ENCODE measurements at regions not wholly inside any gene's neighbourhood (a gene's known extent, or its start where the extent isn't known, plus 50 kb on each side); places are given as distances from the start of the nearest gene placed in this dataset.

DNA sequence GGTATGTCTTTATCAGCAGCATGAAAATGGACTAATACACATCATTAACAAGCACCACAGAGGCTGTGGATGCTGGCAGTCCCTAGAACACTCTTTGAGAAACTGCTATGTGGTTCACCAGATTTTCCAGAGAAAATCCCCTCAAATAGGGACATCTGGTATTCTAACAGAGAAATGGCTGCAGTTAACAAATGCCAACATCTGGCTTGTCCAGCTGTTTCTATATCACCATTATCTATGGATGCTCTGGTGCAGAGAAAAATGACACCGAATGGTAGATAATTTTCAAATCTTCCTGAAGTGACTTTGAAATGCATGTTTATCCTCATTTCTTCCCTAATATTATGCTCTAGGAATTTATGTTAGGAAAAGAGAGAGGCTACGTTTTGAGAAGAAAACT lies 403.5 kb upstream of the PROX1 start:
- no peaks in the 10 kb centered on the region for H3K27me3 ChIP-seq (ENCODE audit: control insufficient read depth, insufficient read depth, low read length)
- H3K9ac ChIP-seq (ENCODE audit: low read depth, low read length): no peak overlapping the region
- ChIA-PET CTCF (no interaction called here), POLR2A (ENCODE audit: unreplicated experiment) (no interaction called here)
- peaks cover 19% of the 10 kb centered on the region for H3K9me3 ChIP-seq (ENCODE audit: control insufficient read depth, insufficient read depth, low read length)
- H2BK120ac ChIP-seq (ENCODE audit: low read depth, low read length): no peak overlapping the region
- intact Hi-C loops (cut with micrococcal nuclease) (no loop called here), in situ Hi-C loops (cut with MboI; ENCODE audit: low sequenced_read_pairs) (no loop called here), dilution Hi-C loops (cut with HindIII; ENCODE audit: low sequenced_read_pairs, unreplicated experiment) (no loop called here)
- H2BK5ac ChIP-seq (ENCODE audit: low read depth, low read length, poor library complexity, severe bottlenecking): no peak overlapping the region
- no peaks in the 10 kb centered on the region for H3K36me3 ChIP-seq (ENCODE audit: control insufficient read depth, insufficient read depth, low read length)
- no peak overlapping the region for H3K23ac ChIP-seq (ENCODE audit: low read depth, low read length)
- H3K79me1 ChIP-seq (ENCODE audit: low read depth in 1 of 2, low read length in 2 of 2): no peaks in the 10 kb centered on the region
- DNase-seq: no peak
- no TSS peak for BruUV-seq (replicated peaks)
- no peak overlapping the region for H2AFZ ChIP-seq (replicated peaks; ENCODE audit: low read length, poor library complexity)
- H3K4me2 ChIP-seq (ENCODE audit: low read depth, low read length): no peak overlapping the region
- no peaks in the 10 kb centered on the region for H3K9me1 ChIP-seq (ENCODE audit: insufficient read depth, low read length)
- no peaks in the 10 kb centered on the region for H3K4me1 ChIP-seq (ENCODE audit: control insufficient read depth, insufficient read depth, low read length)
- no peaks in the 10 kb centered on the region for H4K20me1 ChIP-seq (ENCODE audit: insufficient read depth, low read length)
- no peak overlapping the region for H3K18ac ChIP-seq (ENCODE audit: low read depth, low read length)
- H3K4me3 ChIP-seq (ENCODE audit: insufficient read depth, low read depth, low read length): no peak overlapping the region
- H2BK20ac ChIP-seq (ENCODE audit: low read depth, low read length): no peak overlapping the region
- H2AK5ac ChIP-seq (ENCODE audit: low read depth, low read length): no peak overlapping the region
- no peak overlapping the region for H2BK15ac ChIP-seq (ENCODE audit: low read depth, low read length)
- TF ChIP-seq MXI1 (IDR thresholded peaks at IDR 0.05; ENCODE audit: borderline replicate concordance, low read depth, low read length) (no peak), NFE2L2 (IDR thresholded peaks at IDR 0.05; ENCODE audit: low read depth, low read length) (no peak)
- TF ChIP-seq, protein P1, sequence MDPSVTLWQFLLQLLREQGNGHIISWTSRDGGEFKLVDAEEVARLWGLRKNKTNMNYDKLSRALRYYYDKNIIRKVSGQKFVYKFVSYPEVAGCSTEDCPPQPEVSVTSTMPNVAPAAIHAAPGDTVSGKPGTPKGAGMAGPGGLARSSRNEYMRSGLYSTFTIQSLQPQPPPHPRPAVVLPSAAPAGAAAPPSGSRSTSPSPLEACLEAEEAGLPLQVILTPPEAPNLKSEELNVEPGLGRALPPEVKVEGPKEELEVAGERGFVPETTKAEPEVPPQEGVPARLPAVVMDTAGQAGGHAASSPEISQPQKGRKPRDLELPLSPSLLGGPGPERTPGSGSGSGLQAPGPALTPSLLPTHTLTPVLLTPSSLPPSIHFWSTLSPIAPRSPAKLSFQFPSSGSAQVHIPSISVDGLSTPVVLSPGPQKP (IDR thresholded peaks at IDR 0.05; ENCODE audit: borderline replicate concordance, low read depth, low read length): no peak
- TF ChIP-seq, protein P2, sequence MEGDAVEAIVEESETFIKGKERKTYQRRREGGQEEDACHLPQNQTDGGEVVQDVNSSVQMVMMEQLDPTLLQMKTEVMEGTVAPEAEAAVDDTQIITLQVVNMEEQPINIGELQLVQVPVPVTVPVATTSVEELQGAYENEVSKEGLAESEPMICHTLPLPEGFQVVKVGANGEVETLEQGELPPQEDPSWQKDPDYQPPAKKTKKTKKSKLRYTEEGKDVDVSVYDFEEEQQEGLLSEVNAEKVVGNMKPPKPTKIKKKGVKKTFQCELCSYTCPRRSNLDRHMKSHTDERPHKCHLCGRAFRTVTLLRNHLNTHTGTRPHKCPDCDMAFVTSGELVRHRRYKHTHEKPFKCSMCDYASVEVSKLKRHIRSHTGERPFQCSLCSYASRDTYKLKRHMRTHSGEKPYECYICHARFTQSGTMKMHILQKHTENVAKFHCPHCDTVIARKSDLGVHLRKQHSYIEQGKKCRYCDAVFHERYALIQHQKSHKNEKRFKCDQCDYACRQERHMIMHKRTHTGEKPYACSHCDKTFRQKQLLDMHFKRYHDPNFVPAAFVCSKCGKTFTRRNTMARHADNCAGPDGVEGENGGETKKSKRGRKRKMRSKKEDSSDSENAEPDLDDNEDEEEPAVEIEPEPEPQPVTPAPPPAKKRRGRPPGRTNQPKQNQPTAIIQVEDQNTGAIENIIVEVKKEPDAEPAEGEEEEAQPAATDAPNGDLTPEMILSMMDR (conservative IDR thresholded peaks at IDR 0.05; ENCODE audit: low read depth, low read length): no peak
- H4K8ac ChIP-seq (ENCODE audit: low read depth in 2 of 2, low read length in 2 of 2): no peak overlapping the region
- H4K91ac ChIP-seq (ENCODE audit: insufficient read depth, low read depth, low read length): no peak overlapping the region
- H2AK9ac ChIP-seq (replicated peaks; ENCODE audit: low read depth, low read length, poor library complexity): no peak overlapping the region
- H4K5ac ChIP-seq (ENCODE audit: low read depth, low read length): no peak overlapping the region
- no peak overlapping the region for H3K14ac ChIP-seq (replicated peaks; ENCODE audit: low read depth, low read length)
- no peak overlapping the region for H3K27ac ChIP-seq (ENCODE audit: insufficient read depth, low read length)
- no peak for ATAC-seq (ENCODE audit: low read depth)
- no peak overlapping the region for H3K56ac ChIP-seq (ENCODE audit: extremely low read depth, insufficient read depth, low read length)
- H3K4ac ChIP-seq (ENCODE audit: low read depth, low read length): no peak overlapping the region
- WGBS, 2 experiments (ENCODE audit: extremely low coverage in 2 of 2, insufficient read length in 1 of 2): no CpG with 5 or more reads among the region's 2 CpGs

Measured in IMR-90 (cell line).